AG09319 (cell line): ENCODE measurements at regions not wholly inside any gene's neighbourhood (a gene's known extent, or its start where the extent isn't known, plus 50 kb on each side); places are given as distances from the start of the nearest gene placed in this dataset.

Experiments
- DNase-seq: peaks from one replicate; pipeline ENCODE4 v3.0.0-alpha.2; 2010; ENCODE audit warnings: low read depth; ENCODE audit errors: extremely low read depth
- TF ChIP-seq, protein P1 (sequence below): IDR thresholded peaks from 2 replicates; pipeline ENCODE4 v1.5.1; 2011; ENCODE audit warnings: low read depth, mild to moderate bottlenecking, inconsistent platforms, low read length, moderate library complexity

DNA sequence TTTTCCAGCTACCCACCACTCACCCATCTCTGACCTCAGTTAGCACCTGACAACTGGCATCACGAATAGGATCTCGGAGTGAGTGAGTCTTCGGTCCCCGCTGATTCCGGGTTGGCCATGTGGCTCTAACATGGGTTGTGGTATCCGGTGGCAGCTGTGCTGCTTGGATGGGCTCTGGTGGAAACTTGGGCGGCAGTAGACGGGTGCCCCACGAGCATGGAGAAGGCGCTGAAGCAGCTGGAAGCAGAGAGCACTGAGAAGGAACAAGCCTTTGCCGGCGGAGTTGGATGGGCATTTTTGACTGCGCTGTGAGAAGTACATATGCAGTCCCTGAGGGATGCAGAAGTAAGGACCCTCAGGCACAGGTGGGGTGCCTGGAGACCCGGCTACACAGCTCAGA, 1044.0 kb upstream of the ADGRL4 start:
- TF ChIP-seq, protein P1, sequence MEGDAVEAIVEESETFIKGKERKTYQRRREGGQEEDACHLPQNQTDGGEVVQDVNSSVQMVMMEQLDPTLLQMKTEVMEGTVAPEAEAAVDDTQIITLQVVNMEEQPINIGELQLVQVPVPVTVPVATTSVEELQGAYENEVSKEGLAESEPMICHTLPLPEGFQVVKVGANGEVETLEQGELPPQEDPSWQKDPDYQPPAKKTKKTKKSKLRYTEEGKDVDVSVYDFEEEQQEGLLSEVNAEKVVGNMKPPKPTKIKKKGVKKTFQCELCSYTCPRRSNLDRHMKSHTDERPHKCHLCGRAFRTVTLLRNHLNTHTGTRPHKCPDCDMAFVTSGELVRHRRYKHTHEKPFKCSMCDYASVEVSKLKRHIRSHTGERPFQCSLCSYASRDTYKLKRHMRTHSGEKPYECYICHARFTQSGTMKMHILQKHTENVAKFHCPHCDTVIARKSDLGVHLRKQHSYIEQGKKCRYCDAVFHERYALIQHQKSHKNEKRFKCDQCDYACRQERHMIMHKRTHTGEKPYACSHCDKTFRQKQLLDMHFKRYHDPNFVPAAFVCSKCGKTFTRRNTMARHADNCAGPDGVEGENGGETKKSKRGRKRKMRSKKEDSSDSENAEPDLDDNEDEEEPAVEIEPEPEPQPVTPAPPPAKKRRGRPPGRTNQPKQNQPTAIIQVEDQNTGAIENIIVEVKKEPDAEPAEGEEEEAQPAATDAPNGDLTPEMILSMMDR = no peak
- DNase-seq = no peak

DNA sequence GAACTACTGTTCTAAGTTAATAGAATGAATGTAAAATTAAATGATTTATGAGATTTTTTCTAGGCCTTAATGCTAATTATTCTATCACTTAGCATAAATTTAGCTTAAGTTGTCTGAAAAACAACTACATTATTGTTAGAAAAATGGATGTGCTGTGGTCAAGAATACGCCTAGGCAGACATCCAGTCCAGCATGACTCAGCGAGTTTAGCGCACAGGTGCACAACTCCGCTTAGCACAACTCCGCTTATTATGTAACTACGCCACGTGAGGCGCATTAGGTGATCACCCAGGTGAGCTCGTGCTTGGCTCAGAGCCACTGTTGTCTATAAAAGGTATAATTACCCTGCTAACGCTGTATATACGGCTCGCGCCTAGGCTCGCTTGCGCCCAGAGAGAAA, 1043.6 kb upstream of the ADGRL4 start:
- no peak for DNase-seq
- TF ChIP-seq, protein P1 = no peak

DNA sequence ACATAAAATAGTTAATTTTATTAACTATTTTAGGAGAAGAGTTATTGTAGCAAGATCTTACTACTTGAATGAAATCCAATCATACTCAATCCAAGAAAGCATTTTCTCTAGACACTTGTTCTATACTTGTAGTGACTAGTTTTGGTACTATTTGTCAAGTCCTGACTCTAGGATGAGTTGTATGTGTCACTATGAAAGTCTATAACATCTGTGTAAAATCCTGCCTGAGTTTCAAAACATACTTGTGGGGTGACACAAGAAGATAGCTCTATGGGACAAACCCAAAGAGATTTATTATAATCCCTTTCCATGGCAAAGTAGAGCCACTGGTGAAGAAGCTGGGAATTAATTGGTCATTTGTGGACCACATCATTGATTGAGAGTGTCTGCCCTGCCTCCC, 1042.2 kb upstream of the ADGRL4 start:
- no peak for DNase-seq
- TF ChIP-seq, protein P1 = no peak

DNA sequence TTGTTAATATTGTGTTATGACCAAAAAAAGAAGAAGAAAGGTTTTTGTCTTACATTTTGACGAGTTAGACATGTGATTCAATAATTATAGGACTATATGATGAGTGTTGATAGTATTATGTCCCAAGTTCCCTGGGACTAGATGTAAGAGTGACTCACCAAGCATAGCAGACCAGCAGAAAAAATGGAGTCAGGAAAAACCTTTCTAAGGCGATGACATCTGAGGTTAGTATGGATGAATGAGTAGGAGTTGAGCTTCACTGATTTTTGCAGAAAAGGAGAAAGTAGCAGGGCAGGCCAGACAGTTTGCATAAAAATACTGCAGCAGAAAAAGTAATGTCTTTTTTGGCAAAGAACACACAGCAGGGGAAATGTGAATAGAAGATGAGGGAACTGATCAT, 1041.3 kb upstream of the ADGRL4 start:
- TF ChIP-seq, protein P1 = no peak
- no peak for DNase-seq

DNA sequence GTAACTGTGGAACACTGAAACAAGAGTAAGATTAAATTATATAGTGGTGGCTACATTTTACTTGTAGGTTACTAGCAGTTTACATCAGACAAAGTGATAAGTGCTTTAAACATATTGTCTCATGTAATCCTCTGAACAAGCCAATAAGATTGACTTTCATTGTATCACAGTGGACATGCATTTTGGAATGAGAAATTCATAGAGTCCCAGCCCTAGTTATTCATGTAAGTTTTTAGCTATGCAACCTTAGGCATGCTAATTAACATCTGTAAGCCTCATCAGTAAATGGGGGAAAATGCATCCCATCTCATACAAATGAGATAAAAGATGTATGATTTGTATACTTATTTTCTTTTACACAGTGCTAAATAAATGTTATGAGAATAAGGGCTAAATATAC, 1038.1 kb upstream of the ADGRL4 start:
- DNase-seq = no peak
- TF ChIP-seq, protein P1 = no peak

DNA sequence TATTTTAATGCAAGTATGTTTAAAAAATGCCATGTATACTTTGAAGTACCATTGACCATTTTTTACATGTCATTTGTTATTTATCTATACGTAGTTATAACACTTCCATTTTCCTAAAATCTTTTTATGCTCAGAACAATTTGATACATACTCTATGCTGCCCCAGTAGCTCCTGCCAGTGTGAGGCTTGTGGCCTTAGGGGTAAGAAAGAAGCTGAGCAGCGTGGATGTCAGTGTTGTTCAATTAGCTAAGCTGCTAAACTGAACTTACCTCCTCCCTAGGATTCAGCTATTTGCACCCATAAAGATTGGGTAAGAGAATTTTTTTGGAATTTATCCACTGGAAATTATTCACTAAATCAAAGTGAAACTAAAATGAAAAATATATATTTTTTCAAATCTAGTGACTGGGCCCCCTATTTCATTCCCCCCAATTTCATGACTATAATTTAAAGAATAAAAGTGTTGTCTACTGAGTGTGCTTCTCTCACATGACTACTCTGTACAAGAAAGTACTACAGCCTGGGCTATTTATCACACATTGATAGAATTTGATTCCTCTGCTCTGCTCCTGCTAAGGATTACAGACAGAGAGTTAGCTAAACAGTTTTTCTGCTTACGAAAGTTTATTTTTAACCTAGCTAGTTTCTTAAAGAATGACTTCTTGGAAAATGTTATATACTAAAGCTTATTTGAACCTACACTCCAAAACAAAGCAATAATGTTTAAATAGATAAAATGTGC, 1030.3 kb upstream of the ADGRL4 start:
- TF ChIP-seq, protein P1 = no peak
- no peak for DNase-seq

DNA sequence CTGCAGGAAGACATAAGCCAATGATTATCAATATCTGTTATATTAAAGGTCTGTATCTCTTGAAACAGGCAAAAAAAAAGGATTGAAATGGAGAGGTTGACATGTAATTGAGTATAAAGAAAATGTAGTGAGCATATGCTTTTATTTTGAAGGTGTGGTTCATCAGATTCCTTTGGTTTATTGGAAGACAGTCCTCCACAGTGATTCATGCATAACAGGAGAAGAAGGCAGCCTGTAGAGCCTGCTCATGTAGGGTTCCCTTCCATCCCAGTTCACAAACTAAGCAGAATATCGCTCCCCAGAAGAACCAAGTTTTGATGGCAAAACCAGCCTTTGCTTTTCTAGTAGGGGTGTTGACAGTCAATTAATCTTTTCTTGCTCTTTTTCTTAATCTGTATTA, 1016.8 kb upstream of the ADGRL4 start:
- DNase-seq = no peak
- TF ChIP-seq, protein P1 = no peak
